ENCODE measurements at regions not wholly inside any gene's neighbourhood (a gene's known extent, or its start where the extent isn't known, plus 50 kb on each side); places are given as distances from the start of the nearest gene placed in this dataset.
"Not testable (repeated sequence)": the region's sequence is repeated elsewhere in the genome, so short reads cannot be mapped to it uniquely, and the experiment has no call there.

DNA sequence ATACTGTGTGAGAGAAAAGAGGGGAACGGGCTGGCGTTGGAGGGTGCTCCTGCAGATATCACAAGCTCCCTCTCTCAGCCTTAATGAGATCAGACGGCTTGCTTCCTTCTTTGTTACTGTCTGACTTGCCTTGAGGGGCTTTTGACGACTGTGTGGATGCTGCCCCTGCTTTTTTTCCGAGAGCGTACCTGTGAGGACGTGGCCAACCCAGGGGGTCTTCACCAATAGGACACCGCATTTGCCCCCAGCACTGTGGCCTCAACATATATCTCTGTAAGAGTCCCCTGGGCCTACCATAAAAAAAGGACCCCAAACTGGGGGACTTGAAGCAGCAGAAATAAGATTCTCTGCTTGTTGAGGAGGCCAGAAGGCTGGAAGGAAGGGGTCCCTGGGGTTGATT is 143.9 kb downstream of the SHOX start:
- Histone ChIP-seq H3K4me1 (ENCODE audit: control insufficient read depth in 2 of 2, insufficient read depth in 2 of 2, low read length in 2 of 2) (no peaks in the 10 kb centered on the region), H3K27me3 (ENCODE audit: control insufficient read depth in 2 of 2, insufficient read depth in 2 of 2, low read length in 2 of 2) (no peaks in the 10 kb centered on the region), H3K36me3 (ENCODE audit: control insufficient read depth in 2 of 2, insufficient read depth in 2 of 2, low read length in 2 of 2) (no peaks in the 10 kb centered on the region), H3K9me3 (ENCODE audit: control insufficient read depth in 2 of 2, low read length in 2 of 2) (no peaks in the 10 kb centered on the region), H3K4me3 (ENCODE audit: low read length in 2 of 2) (no peak overlapping the region), H3K27ac (ENCODE audit: low read depth in 2 of 2, low read length in 2 of 2) (no peak overlapping the region), H3K9ac (ENCODE audit: low read depth in 1 of 2, low read length in 2 of 2) (no peak overlapping the region)

DNA sequence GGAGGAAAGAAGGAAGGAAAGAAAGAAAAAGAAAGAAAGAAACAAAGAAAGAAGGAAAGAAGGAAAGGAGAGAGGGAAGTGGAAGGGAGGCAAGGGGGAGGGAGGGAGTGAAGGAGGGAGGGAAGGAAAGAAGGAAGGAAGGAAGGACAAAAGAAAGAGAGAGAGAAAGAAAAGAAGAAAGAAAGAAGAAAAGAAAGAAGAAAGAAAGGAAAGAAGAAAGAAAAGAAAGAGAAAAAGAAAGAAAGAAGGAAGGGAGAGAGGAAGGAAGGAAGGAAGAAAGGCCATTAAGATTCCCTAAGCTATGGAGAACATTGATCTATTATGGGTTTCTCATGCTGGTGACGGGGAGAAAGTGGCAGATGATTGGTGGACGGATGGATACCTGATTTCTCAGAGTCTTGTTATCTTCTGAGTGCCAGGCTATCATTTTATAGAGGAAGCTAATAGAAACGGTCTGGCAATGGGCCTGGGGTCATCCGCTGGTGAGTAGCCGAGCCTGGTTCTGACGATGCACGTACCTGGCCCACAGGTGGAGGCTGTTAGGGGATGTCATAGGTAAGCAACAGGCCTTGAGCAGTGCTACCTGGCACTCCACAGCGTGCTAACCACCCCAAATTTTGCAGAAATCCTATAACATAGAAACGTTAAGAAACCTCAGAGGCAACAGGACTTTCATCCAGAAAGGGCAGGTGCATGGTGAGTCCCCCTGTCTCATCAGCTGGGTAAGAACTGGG is 142.9 kb downstream of the SHOX start:
- Histone ChIP-seq H3K27me3 (ENCODE audit: control insufficient read depth in 2 of 2, insufficient read depth in 2 of 2, low read length in 2 of 2) (no peaks in the 10 kb centered on the region), H3K4me1 (ENCODE audit: control insufficient read depth in 2 of 2, insufficient read depth in 2 of 2, low read length in 2 of 2) (no peaks in the 10 kb centered on the region), H3K9me3 (ENCODE audit: control insufficient read depth in 2 of 2, low read length in 2 of 2) (peaks cover 0 to under 1% of the 10 kb centered on the region in 2 donors), H3K27ac (ENCODE audit: low read depth in 2 of 2, low read length in 2 of 2) (no peak overlapping the region), H3K4me3 (ENCODE audit: low read length in 2 of 2) (no peak overlapping the region), H3K36me3 (ENCODE audit: control insufficient read depth in 2 of 2, insufficient read depth in 2 of 2, low read length in 2 of 2) (no peaks in the 10 kb centered on the region), H3K9ac (ENCODE audit: low read depth in 1 of 2, low read length in 2 of 2) (no peak overlapping the region)

- Histone ChIP-seq H3K9me3 (ENCODE audit: control insufficient read depth in 2 of 2, low read length in 2 of 2) (peaks cover 0 to 3% of the 10 kb centered on the region in 2 donors), H3K27me3 (ENCODE audit: control insufficient read depth in 2 of 2, insufficient read depth in 2 of 2, low read length in 2 of 2) (no peaks in the 10 kb centered on the region), H3K4me1 (ENCODE audit: control insufficient read depth in 2 of 2, insufficient read depth in 2 of 2, low read length in 2 of 2) (no peaks in the 10 kb centered on the region), H3K9ac (ENCODE audit: low read depth in 1 of 2, low read length in 2 of 2) (no peak overlapping the region), H3K27ac (ENCODE audit: low read depth in 2 of 2, low read length in 2 of 2) (no peak overlapping the region), H3K4me3 (ENCODE audit: low read length in 2 of 2) (no peak overlapping the region), H3K36me3 (ENCODE audit: control insufficient read depth in 2 of 2, insufficient read depth in 2 of 2, low read length in 2 of 2) (no peaks in the 10 kb centered on the region)
Observed at GRCh38 chrX:771536-771935, 140.9 kb downstream of the SHOX start.

- Histone ChIP-seq H3K4me3 (ENCODE audit: low read length in 2 of 2) (no peak overlapping the region), H3K27ac (ENCODE audit: low read depth in 2 of 2, low read length in 2 of 2) (no peak overlapping the region), H3K36me3 (ENCODE audit: control insufficient read depth in 2 of 2, insufficient read depth in 2 of 2, low read length in 2 of 2) (no peaks in the 10 kb centered on the region), H3K9ac (ENCODE audit: low read depth in 1 of 2, low read length in 2 of 2) (no peak overlapping the region), H3K27me3 (ENCODE audit: control insufficient read depth in 2 of 2, insufficient read depth in 2 of 2, low read length in 2 of 2) (no peaks in the 10 kb centered on the region), H3K9me3 (ENCODE audit: control insufficient read depth in 2 of 2, low read length in 2 of 2) (peaks cover 0 to 3% of the 10 kb centered on the region in 2 donors), H3K4me1 (ENCODE audit: control insufficient read depth in 2 of 2, insufficient read depth in 2 of 2, low read length in 2 of 2) (no peaks in the 10 kb centered on the region)
Observed at GRCh38 chrX:769796-770195, 139.2 kb downstream of the SHOX start.

GRCh38 chrX:768596-768995 is 138.0 kb downstream of the SHOX start:
- Histone ChIP-seq H3K4me3 (ENCODE audit: low read length in 2 of 2) (no peak overlapping the region), H3K27ac (ENCODE audit: low read depth in 2 of 2, low read length in 2 of 2) (no peak overlapping the region), H3K27me3 (ENCODE audit: control insufficient read depth in 2 of 2, insufficient read depth in 2 of 2, low read length in 2 of 2) (no peaks in the 10 kb centered on the region), H3K4me1 (ENCODE audit: control insufficient read depth in 2 of 2, insufficient read depth in 2 of 2, low read length in 2 of 2) (no peaks in the 10 kb centered on the region), H3K9me3 (ENCODE audit: control insufficient read depth in 2 of 2, low read length in 2 of 2) (peaks cover 0 to 3% of the 10 kb centered on the region in 2 donors), H3K36me3 (ENCODE audit: control insufficient read depth in 2 of 2, insufficient read depth in 2 of 2, low read length in 2 of 2) (no peaks in the 10 kb centered on the region), H3K9ac (ENCODE audit: low read depth in 1 of 2, low read length in 2 of 2) (no peak overlapping the region)

DNA sequence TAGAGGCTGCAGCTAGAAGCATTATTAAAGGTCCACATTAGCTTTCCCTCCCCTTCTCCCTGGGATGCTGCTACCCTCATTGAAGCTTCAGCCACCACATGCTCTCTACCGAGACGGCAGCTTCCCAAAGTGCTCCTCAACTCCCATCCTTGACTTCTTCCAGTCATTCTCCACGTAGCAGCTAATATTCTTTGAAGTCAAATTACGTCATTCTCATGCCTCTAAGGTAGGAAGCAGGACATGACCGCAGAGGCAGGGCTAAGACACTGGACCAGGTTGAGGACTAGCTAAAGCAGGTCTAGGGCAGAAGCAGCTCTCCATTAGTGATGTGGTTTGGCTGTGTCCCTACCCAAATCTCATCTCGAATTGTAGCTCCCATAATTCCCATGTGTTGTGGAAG is 128.3 kb downstream of the SHOX start:
- Histone ChIP-seq H3K4me1 (ENCODE audit: control insufficient read depth in 2 of 2, insufficient read depth in 2 of 2, low read length in 2 of 2) (no peaks in the 10 kb centered on the region), H3K36me3 (ENCODE audit: control insufficient read depth in 2 of 2, insufficient read depth in 2 of 2, low read length in 2 of 2) (no peaks in the 10 kb centered on the region), H3K9ac (ENCODE audit: low read depth in 1 of 2, low read length in 2 of 2) (no peak overlapping the region), H3K4me3 (ENCODE audit: low read length in 2 of 2) (no peak overlapping the region), H3K9me3 (ENCODE audit: control insufficient read depth in 2 of 2, low read length in 2 of 2) (no peaks in the 10 kb centered on the region), H3K27me3 (ENCODE audit: control insufficient read depth in 2 of 2, insufficient read depth in 2 of 2, low read length in 2 of 2) (no peaks in the 10 kb centered on the region), H3K27ac (ENCODE audit: low read depth in 2 of 2, low read length in 2 of 2) (no peak overlapping the region)

- no peak overlapping the region for H3K27ac ChIP-seq (ENCODE audit: low read depth in 2 of 2, low read length in 2 of 2)
- H3K4me3 ChIP-seq (ENCODE audit: low read length in 2 of 2), result no peak overlapping the region
- H3K9ac ChIP-seq (ENCODE audit: low read depth in 1 of 2, low read length in 2 of 2), result no peak overlapping the region
- H3K4me1 ChIP-seq (ENCODE audit: control insufficient read depth in 2 of 2, insufficient read depth in 2 of 2, low read length in 2 of 2), result no peaks in the 10 kb centered on the region
- no peaks in the 10 kb centered on the region for H3K27me3 ChIP-seq (ENCODE audit: control insufficient read depth in 2 of 2, insufficient read depth in 2 of 2, low read length in 2 of 2)
- H3K9me3 ChIP-seq (ENCODE audit: control insufficient read depth in 2 of 2, low read length in 2 of 2), result no peaks in the 10 kb centered on the region
- no peaks in the 10 kb centered on the region for H3K36me3 ChIP-seq (ENCODE audit: control insufficient read depth in 2 of 2, insufficient read depth in 2 of 2, low read length in 2 of 2)
Observed at GRCh38 chrX:750812-751211, 120.2 kb downstream of the SHOX start.

GRCh38 chrX:750263-750662 is 119.7 kb downstream of the SHOX start:
- Histone ChIP-seq H3K9ac (ENCODE audit: low read depth in 1 of 2, low read length in 2 of 2) (no peak overlapping the region), H3K4me3 (ENCODE audit: low read length in 2 of 2) (no peak overlapping the region), H3K9me3 (ENCODE audit: control insufficient read depth in 2 of 2, low read length in 2 of 2) (no peaks in the 10 kb centered on the region), H3K27me3 (ENCODE audit: control insufficient read depth in 2 of 2, insufficient read depth in 2 of 2, low read length in 2 of 2) (no peaks in the 10 kb centered on the region), H3K36me3 (ENCODE audit: control insufficient read depth in 2 of 2, insufficient read depth in 2 of 2, low read length in 2 of 2) (no peaks in the 10 kb centered on the region), H3K27ac (ENCODE audit: low read depth in 2 of 2, low read length in 2 of 2) (no peak overlapping the region), H3K4me1 (ENCODE audit: control insufficient read depth in 2 of 2, insufficient read depth in 2 of 2, low read length in 2 of 2) (no peaks in the 10 kb centered on the region)

- H3K9me3 ChIP-seq (ENCODE audit: control insufficient read depth in 2 of 2, low read length in 2 of 2), result no peaks in the 10 kb centered on the region
- H3K27ac ChIP-seq (ENCODE audit: low read depth in 2 of 2, low read length in 2 of 2), result no peak overlapping the region
- no peaks in the 10 kb centered on the region for H3K27me3 ChIP-seq (ENCODE audit: control insufficient read depth in 2 of 2, insufficient read depth in 2 of 2, low read length in 2 of 2)
- no peak overlapping the region for H3K4me3 ChIP-seq (ENCODE audit: low read length in 2 of 2)
- no peak overlapping the region for H3K9ac ChIP-seq (ENCODE audit: low read depth in 1 of 2, low read length in 2 of 2)
- H3K4me1 ChIP-seq (ENCODE audit: control insufficient read depth in 2 of 2, insufficient read depth in 2 of 2, low read length in 2 of 2), result no peaks in the 10 kb centered on the region
- no peaks in the 10 kb centered on the region for H3K36me3 ChIP-seq (ENCODE audit: control insufficient read depth in 2 of 2, insufficient read depth in 2 of 2, low read length in 2 of 2)
Observed at GRCh38 chrX:747176-747575, 116.6 kb downstream of the SHOX start.

- Histone ChIP-seq H3K27me3 (ENCODE audit: control insufficient read depth in 2 of 2, insufficient read depth in 2 of 2, low read length in 2 of 2) (no peaks in the 10 kb centered on the region), H3K4me3 (ENCODE audit: low read length in 2 of 2) (no peak overlapping the region), H3K4me1 (ENCODE audit: control insufficient read depth in 2 of 2, insufficient read depth in 2 of 2, low read length in 2 of 2) (no peaks in the 10 kb centered on the region), H3K9me3 (ENCODE audit: control insufficient read depth in 2 of 2, low read length in 2 of 2) (no peaks in the 10 kb centered on the region), H3K27ac (ENCODE audit: low read depth in 2 of 2, low read length in 2 of 2) (no peak overlapping the region), H3K9ac (ENCODE audit: low read depth in 1 of 2, low read length in 2 of 2) (no peak overlapping the region), H3K36me3 (ENCODE audit: control insufficient read depth in 2 of 2, insufficient read depth in 2 of 2, low read length in 2 of 2) (no peaks in the 10 kb centered on the region)
Observed at GRCh38 chrX:739611-740010, 109.0 kb downstream of the SHOX start.

- not testable (repeated sequence) for H3K36me3 ChIP-seq (ENCODE audit: control insufficient read depth in 2 of 2, insufficient read depth in 2 of 2, low read length in 2 of 2); H3K4me1 ChIP-seq (ENCODE audit: control insufficient read depth in 2 of 2, insufficient read depth in 2 of 2, low read length in 2 of 2); H3K4me3 ChIP-seq (ENCODE audit: low read length in 2 of 2); H3K27ac ChIP-seq (ENCODE audit: low read depth in 2 of 2, low read length in 2 of 2); H3K27me3 ChIP-seq (ENCODE audit: control insufficient read depth in 2 of 2, insufficient read depth in 2 of 2, low read length in 2 of 2); H3K9me3 ChIP-seq (ENCODE audit: control insufficient read depth in 2 of 2, low read length in 2 of 2); H3K9ac ChIP-seq (ENCODE audit: low read depth in 1 of 2, low read length in 2 of 2)
Observed at GRCh38 chrX:737021-737420, 106.4 kb downstream of the SHOX start.
